Natural killer cell (primary cell): ENCODE measurements at regions not wholly inside any gene's neighbourhood (a gene's known extent, or its start where the extent isn't known, plus 50 kb on each side); places are given as distances from the start of the nearest gene placed in this dataset.

Source experiments
- ATAC-seq, 3 donors: fragments of 150-1000 bp in 2 of 3; fragments of 200-7000 bp in 1 of 3; cut with Tn5 transposase; 1 replicate in 1 of 3; 2 replicates in 2 of 3; pipeline ENCODE4 v1.10.0; 2021; ENCODE audit warnings: mild to moderate bottlenecking in 2 of 3, moderate library complexity in 2 of 3
- DNase-seq, 2 donors: peaks; one replicate each; pipeline versions ENCODE4 v3.0.0 to v3.0.0-alpha.2; 2013 to 2021; ENCODE audit warnings: mixed read lengths in 1 of 2
- H3K27ac ChIP-seq: one replicate; pipeline ENCODE4 v1.5.1; 2013; ENCODE audit warnings: mild to moderate bottlenecking, low read length
- H3K27me3 ChIP-seq: one replicate; pipeline ENCODE4 v1.6.1; 2013; ENCODE audit warnings: low read length; ENCODE audit not compliant: control insufficient read depth, insufficient read depth
- H3K36me3 ChIP-seq: one replicate; pipeline ENCODE4 v1.6.1; 2013; ENCODE audit warnings: low read length; ENCODE audit not compliant: control insufficient read depth, insufficient read depth
- H3K4me1 ChIP-seq: one replicate; pipeline ENCODE4 v1.6.1; 2013; ENCODE audit warnings: low read length; ENCODE audit not compliant: control insufficient read depth, insufficient read depth
- H3K4me3 ChIP-seq: one replicate; pipeline ENCODE4 v1.5.1; 2013; ENCODE audit warnings: low read length
- H3K9me3 ChIP-seq: one replicate; pipeline ENCODE4 v1.6.1; 2013; ENCODE audit warnings: low read length; ENCODE audit not compliant: control insufficient read depth, insufficient read depth
- H3K27ac Mint-ChIP-seq, 2 donors: one replicate each; pipeline ENCODE4 v1.8.0; 2022; ENCODE audit warnings: mild to moderate bottlenecking in 2 of 2, mixed read lengths in 2 of 2, moderate library complexity in 1 of 2
- H3K27me3 Mint-ChIP-seq, 2 donors: one replicate each; pipeline ENCODE4 v1.8.0; 2022; ENCODE audit warnings: low read depth in 2 of 2, mixed read lengths in 2 of 2
- H3K36me3 Mint-ChIP-seq: one replicate; pipeline ENCODE4 v1.8.0; 2022; ENCODE audit warnings: mixed read lengths
- H3K4me1 Mint-ChIP-seq, 2 donors: one replicate each; pipeline ENCODE4 v1.8.0; 2022; ENCODE audit warnings: mixed read lengths in 2 of 2
- H3K4me3 Mint-ChIP-seq: one replicate; pipeline ENCODE4 v1.8.0; 2022; ENCODE audit warnings: mild to moderate bottlenecking, moderate library complexity, mixed read lengths
- H3K9me3 Mint-ChIP-seq, 2 donors: one replicate each; pipeline ENCODE4 v1.8.0; 2022; ENCODE audit warnings: mixed read lengths in 2 of 2
- WGBS: methylation state at CpG from one replicate; pipeline ENCODE4 v1.1.7; 2013; ENCODE audit warnings: missing lambda C conversion rate; ENCODE audit not compliant: insufficient coverage; 5-methylcytosine and 5-hydroxymethylcytosine counted together
- intact Hi-C: fragments of 100-400 bp; cut with micrococcal nuclease; formaldehyde crosslinking; loops from one replicate; pipeline ENCODE4 v1.14.2; 2022
- TF ChIP-seq, protein P1 (sequence below): fragments of 200-600 bp; IDR thresholded peaks from one replicate; pipeline ENCODE4 v1.8.0; 2022; ENCODE audit warnings: antibody characterized with exemption

DNA sequence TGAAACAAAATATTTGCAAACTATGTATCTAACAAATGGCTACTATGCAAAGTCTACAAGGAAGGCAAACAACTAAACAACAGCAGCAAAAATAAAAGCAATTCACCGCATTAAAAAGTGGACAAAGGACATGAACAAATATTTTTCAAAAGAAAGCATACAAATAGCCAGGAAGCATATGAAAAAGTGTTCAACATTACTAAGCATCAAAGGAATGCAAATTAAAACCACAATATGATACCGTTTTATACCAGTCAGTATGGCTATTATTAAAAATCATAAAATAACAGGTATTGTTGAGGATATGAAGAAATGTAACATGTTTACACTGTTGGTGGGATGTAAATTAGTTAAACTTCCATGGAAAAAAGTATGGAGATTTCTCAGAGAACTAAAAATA is 1106.7 kb downstream of the PDHA2 start:
- intact Hi-C loops: no loop called here
- Mint-ChIP-seq H3K27me3 (no peaks in the 10 kb centered on the region), H3K36me3 (peaks cover 11% of the 10 kb centered on the region), H3K9me3 (peaks cover 10 to 19% of the 10 kb centered on the region in 2 donors), H3K4me1 (no peaks in the 10 kb centered on the region), H3K4me3 (no peak overlapping the region), H3K27ac (no peak overlapping the region)
- TF ChIP-seq, protein P1, sequence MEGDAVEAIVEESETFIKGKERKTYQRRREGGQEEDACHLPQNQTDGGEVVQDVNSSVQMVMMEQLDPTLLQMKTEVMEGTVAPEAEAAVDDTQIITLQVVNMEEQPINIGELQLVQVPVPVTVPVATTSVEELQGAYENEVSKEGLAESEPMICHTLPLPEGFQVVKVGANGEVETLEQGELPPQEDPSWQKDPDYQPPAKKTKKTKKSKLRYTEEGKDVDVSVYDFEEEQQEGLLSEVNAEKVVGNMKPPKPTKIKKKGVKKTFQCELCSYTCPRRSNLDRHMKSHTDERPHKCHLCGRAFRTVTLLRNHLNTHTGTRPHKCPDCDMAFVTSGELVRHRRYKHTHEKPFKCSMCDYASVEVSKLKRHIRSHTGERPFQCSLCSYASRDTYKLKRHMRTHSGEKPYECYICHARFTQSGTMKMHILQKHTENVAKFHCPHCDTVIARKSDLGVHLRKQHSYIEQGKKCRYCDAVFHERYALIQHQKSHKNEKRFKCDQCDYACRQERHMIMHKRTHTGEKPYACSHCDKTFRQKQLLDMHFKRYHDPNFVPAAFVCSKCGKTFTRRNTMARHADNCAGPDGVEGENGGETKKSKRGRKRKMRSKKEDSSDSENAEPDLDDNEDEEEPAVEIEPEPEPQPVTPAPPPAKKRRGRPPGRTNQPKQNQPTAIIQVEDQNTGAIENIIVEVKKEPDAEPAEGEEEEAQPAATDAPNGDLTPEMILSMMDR: no peak
- H3K9me3 ChIP-seq: no peaks in the 10 kb centered on the region
- no peaks in the 10 kb centered on the region for H3K36me3 ChIP-seq
- no peak for ATAC-seq
- no peak overlapping the region for H3K27ac ChIP-seq
- H3K27me3 ChIP-seq: no peaks in the 10 kb centered on the region
- 100% methylated on average over 1 of the region's 2 CpGs for WGBS
- DNase-seq: no peak
- H3K4me3 ChIP-seq: no peak overlapping the region
- H3K4me1 ChIP-seq: no peaks in the 10 kb centered on the region

DNA sequence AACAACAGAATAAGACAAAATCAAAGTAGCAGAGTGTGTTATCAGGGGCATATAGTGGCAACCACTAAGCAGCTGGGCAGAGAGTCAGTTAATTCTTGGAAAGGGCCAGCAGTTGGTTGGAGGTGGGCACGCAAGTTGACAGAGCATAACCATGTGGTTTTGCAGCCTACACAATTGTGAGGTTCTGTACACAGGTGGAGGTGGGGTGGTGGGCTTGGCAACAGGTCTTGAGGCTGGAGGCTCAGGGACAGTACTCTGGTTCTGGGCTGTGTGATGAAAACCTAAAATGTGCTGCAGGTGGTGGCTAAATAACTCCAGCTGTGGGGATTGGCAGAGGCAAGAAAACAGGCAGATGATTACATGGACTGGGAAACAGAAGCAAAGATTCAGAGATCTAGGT is 1112.7 kb downstream of the PDHA2 start:
- no peak for DNase-seq
- Mint-ChIP-seq H3K27ac (no peak overlapping the region), H3K36me3 (peaks cover 11% of the 10 kb centered on the region), H3K4me1 (no peaks in the 10 kb centered on the region), H3K9me3 (peaks cover 8 to 14% of the 10 kb centered on the region in 2 donors), H3K27me3 (no peaks in the 10 kb centered on the region), H3K4me3 (no peak overlapping the region)
- no peak for ATAC-seq
- Histone ChIP-seq H3K27me3 (no peaks in the 10 kb centered on the region), H3K9me3 (no peaks in the 10 kb centered on the region), H3K36me3 (no peaks in the 10 kb centered on the region), H3K27ac (no peak overlapping the region), H3K4me3 (no peak overlapping the region), H3K4me1 (no peaks in the 10 kb centered on the region)
- intact Hi-C loops: no loop called here
- TF ChIP-seq, protein P1: no peak
- WGBS: 78% methylated on average over 1 of the region's 1 CpG

DNA sequence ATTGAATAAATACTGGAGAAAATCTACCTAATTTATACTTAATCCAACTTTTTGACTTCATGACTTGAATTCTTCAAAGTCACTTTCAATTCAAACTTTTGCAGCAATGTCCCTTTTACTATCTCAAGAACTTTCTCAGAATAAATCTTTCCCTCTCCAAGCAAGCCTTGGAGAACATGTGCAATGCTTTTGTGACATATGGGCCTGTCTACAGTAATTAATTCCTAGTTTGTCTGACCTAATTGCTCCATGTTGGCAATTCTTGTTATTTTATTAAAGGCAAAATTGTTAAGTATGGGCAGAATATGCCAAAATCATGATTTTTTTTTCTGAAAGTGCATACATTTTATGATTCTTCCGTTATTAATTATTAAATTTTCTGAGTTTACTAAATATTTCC is 1115.3 kb downstream of the PDHA2 start:
- H3K27ac ChIP-seq: no peak overlapping the region

DNA sequence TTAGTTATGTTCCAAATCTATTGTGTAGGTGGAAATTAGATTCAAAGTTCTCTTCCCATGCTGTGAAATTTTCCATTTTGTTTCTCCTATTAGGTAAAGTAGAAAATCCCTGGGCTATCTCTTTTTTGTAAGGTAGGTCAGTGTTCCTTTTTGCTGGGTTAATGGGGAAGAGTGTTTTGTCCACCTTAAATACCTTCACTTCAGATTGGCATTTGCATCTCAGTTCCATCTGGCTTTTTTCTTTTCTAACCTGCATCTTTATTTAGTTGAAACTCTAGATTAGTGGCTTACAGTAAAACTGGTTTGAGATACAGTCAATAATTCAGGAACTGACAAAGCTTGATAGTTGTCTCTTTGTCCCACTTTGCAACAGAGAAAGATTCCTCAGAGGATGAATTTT is 1115.8 kb downstream of the PDHA2 start:
- Histone ChIP-seq H3K36me3 (no peaks in the 10 kb centered on the region), H3K4me3 (no peak overlapping the region), H3K9me3 (no peaks in the 10 kb centered on the region), H3K27me3 (no peaks in the 10 kb centered on the region), H3K27ac (no peak overlapping the region), H3K4me1 (no peaks in the 10 kb centered on the region)
- H3K4me1 Mint-ChIP-seq: no peaks in the 10 kb centered on the region
- intact Hi-C loops: no loop called here
- no peaks in the 10 kb centered on the region for H3K27me3 Mint-ChIP-seq
- no peak for DNase-seq
- no peak for ATAC-seq
- H3K36me3 Mint-ChIP-seq: peaks cover 6% of the 10 kb centered on the region
- H3K4me3 Mint-ChIP-seq: no peak overlapping the region
- TF ChIP-seq, protein P1: no peak
- peaks cover 9 to 13% of the 10 kb centered on the region in 2 donors for H3K9me3 Mint-ChIP-seq
- H3K27ac Mint-ChIP-seq: no peak overlapping the region

More for the DNA sequence above, 1115.3 kb downstream of the PDHA2 start:
- no peaks in the 10 kb centered on the region for H3K27me3 ChIP-seq
- no peaks in the 10 kb centered on the region for H3K36me3 ChIP-seq
- H3K4me1 Mint-ChIP-seq: no peaks in the 10 kb centered on the region
- intact Hi-C loops: no loop called here
- H3K27ac Mint-ChIP-seq: no peak overlapping the region
- ATAC-seq: no peak
- no peak for DNase-seq
- H3K4me1 ChIP-seq: no peaks in the 10 kb centered on the region
- H3K27me3 Mint-ChIP-seq: no peaks in the 10 kb centered on the region
- H3K9me3 ChIP-seq: no peaks in the 10 kb centered on the region
- no peak overlapping the region for H3K4me3 Mint-ChIP-seq
- peaks cover 10% of the 10 kb centered on the region for H3K36me3 Mint-ChIP-seq
- H3K9me3 Mint-ChIP-seq: peaks cover 8 to 13% of the 10 kb centered on the region in 2 donors
- no peak overlapping the region for H3K4me3 ChIP-seq
- no CpG with 5 or more reads among the region's 1 CpG for WGBS
- TF ChIP-seq, protein P1: no peak
